ENCODE measurements at regions not wholly inside any gene's neighbourhood (a gene's known extent, or its start where the extent isn't known, plus 50 kb on each side); places are given as distances from the start of the nearest gene placed in this dataset.

GRCh38 chr22:48555606-48556005 lies 1272.1 kb downstream of the BRD1 start:
- TF ChIP-seq, protein P1, sequence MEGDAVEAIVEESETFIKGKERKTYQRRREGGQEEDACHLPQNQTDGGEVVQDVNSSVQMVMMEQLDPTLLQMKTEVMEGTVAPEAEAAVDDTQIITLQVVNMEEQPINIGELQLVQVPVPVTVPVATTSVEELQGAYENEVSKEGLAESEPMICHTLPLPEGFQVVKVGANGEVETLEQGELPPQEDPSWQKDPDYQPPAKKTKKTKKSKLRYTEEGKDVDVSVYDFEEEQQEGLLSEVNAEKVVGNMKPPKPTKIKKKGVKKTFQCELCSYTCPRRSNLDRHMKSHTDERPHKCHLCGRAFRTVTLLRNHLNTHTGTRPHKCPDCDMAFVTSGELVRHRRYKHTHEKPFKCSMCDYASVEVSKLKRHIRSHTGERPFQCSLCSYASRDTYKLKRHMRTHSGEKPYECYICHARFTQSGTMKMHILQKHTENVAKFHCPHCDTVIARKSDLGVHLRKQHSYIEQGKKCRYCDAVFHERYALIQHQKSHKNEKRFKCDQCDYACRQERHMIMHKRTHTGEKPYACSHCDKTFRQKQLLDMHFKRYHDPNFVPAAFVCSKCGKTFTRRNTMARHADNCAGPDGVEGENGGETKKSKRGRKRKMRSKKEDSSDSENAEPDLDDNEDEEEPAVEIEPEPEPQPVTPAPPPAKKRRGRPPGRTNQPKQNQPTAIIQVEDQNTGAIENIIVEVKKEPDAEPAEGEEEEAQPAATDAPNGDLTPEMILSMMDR (conservative IDR thresholded peaks at IDR 0.05; ENCODE audit: low read length) = no peak
- no peak for TF ChIP-seq EZH2phosphoT487 (IDR thresholded peaks at IDR 0.05; ENCODE audit: borderline replicate concordance)
